A673 (cell line): ENCODE measurements at regions not wholly inside any gene's neighbourhood (a gene's known extent, or its start where the extent isn't known, plus 50 kb on each side); places are given as distances from the start of the nearest gene placed in this dataset.

Experiments used
- BruUV-seq: library from RNA; stranded (reverse); fragments of 400-500 nt; replicated peaks from 2 replicates; lab custom pipeline; 2021; lab: Mats Ljungman, UMichigan
- CTCF ChIA-PET: fragments of 300-600 bp; sonication (Branson Sonifier 250); formaldehyde crosslinking; loops from one replicate; lab custom pipeline; 2022; ENCODE audit warnings: antibody characterized with exemption; lab: Charles Lee
- POLR2A ChIA-PET: fragments of 300-600 bp; sonication (Branson Sonifier 250); formaldehyde crosslinking; loops from one replicate; lab custom pipeline; 2022; ENCODE audit warnings: antibody characterized with exemption; ENCODE audit not compliant: low non-redundant PET; lab: Charles Lee
- DNase-seq: peaks from one replicate; pipeline ENCODE4 v3.0.0-alpha.2; 2015; ENCODE audit warnings: low spot score
- H3K27ac ChIP-seq: fragments of 200-600 bp; sonication (generic); 2 replicates; pipeline ENCODE4 v1.5.1; 2016; ENCODE audit warnings: mixed run types, low read depth, mild to moderate bottlenecking, mixed read lengths, antibody characterized with exemption, low read length; ENCODE audit not compliant: poor library complexity, severe bottlenecking
- H3K27me3 ChIP-seq: fragments of 200-600 bp; sonication (generic); replicated peaks from 2 replicates; pipeline ENCODE4 v1.6.1; 2017; ENCODE audit warnings: mixed run types, low read depth, mild to moderate bottlenecking, mixed read lengths, antibody characterized with exemption, low read length; ENCODE audit not compliant: insufficient read depth, poor library complexity
- H3K36me3 ChIP-seq: fragments of 200-600 bp; sonication (generic); 2 replicates; pipeline ENCODE4 v1.6.1; 2016; ENCODE audit warnings: mixed run types, mild to moderate bottlenecking, mixed read lengths, antibody characterized with exemption, low read length; ENCODE audit not compliant: insufficient read depth, poor library complexity, severe bottlenecking
- H3K4me1 ChIP-seq: fragments of 200-600 bp; sonication (generic); 2 replicates; pipeline ENCODE4 v1.6.1; 2017; ENCODE audit warnings: mixed run types, mild to moderate bottlenecking, mixed read lengths, antibody characterized with exemption, low read length; ENCODE audit not compliant: insufficient read depth, poor library complexity, severe bottlenecking
- H3K4me3 ChIP-seq: fragments of 200-600 bp; sonication (generic); 2 replicates; pipeline ENCODE4 v1.5.1; 2016; ENCODE audit warnings: low read depth, mixed run types, mild to moderate bottlenecking, mixed read lengths, low read length; ENCODE audit not compliant: poor library complexity, severe bottlenecking
- H3K9me3 ChIP-seq: fragments of 200-600 bp; sonication (generic); 2 replicates; pipeline ENCODE4 v1.6.1; 2016; ENCODE audit warnings: mixed run types, low read depth, mild to moderate bottlenecking, mixed read lengths, antibody characterized with exemption, low read length; ENCODE audit not compliant: poor library complexity, severe bottlenecking
- CTCF ChIP-seq: fragments of 300-800, 200-600 bp; sonication (generic); conservative IDR thresholded peaks from 2 replicates; pipeline ENCODE4 v1.5.1; 2017; ENCODE audit warnings: low read depth, mild to moderate bottlenecking, antibody characterized with exemption, low read length, moderate library complexity, mixed read lengths
- EZH2 ChIP-seq: fragments of 200-600 bp; sonication (generic); IDR thresholded peaks from 2 replicates; pipeline ENCODE4 v1.6.1; 2017; ENCODE audit warnings: borderline replicate concordance, low read depth, mild to moderate bottlenecking, mixed read lengths, antibody characterized with exemption, low read length; ENCODE audit not compliant: poor library complexity, severe bottlenecking
- intact Hi-C: fragments of 100-400 bp; cut with micrococcal nuclease; formaldehyde crosslinking; loops from one replicate; pipeline ENCODE4 v1.10.0; 2022; ENCODE audit not compliant: unreplicated experiment

GRCh38 chr21:18518054-18518481, 114.5 kb upstream of the TMPRSS15 start:
- no peak overlapping the region for H3K27ac ChIP-seq
- BruUV-seq = no TSS peak
- no peak overlapping the region for H3K4me3 ChIP-seq
- no peaks in the 10 kb centered on the region for H3K4me1 ChIP-seq
- intact Hi-C loops = no loop called here
- POLR2A ChIA-PET = no interaction called here
- H3K36me3 ChIP-seq = no peaks in the 10 kb centered on the region
- no peaks in the 10 kb centered on the region for H3K27me3 ChIP-seq
- no peak for DNase-seq
- H3K9me3 ChIP-seq = no peaks in the 10 kb centered on the region
- TF ChIP-seq EZH2 = no peak
- TF ChIP-seq CTCF = no peak
- CTCF ChIA-PET = no interaction called here

GRCh38 chr21:18521204-18521603, 117.6 kb upstream of the TMPRSS15 start:
- BruUV-seq = no TSS peak
- Histone ChIP-seq H3K27ac (no peak overlapping the region), H3K36me3 (no peaks in the 10 kb centered on the region), H3K4me3 (no peak overlapping the region), H3K27me3 (no peaks in the 10 kb centered on the region), H3K4me1 (no peaks in the 10 kb centered on the region), H3K9me3 (no peaks in the 10 kb centered on the region)
- intact Hi-C loops = no loop called here
- ChIA-PET CTCF (no interaction called here), POLR2A (no interaction called here)
- no peak for DNase-seq
- TF ChIP-seq CTCF (no peak), EZH2 (no peak)

- no peak for TF ChIP-seq CTCF
- TF ChIP-seq EZH2 = no peak
- DNase-seq = no peak
- Histone ChIP-seq H3K9me3 (no peaks in the 10 kb centered on the region), H3K4me3 (no peak overlapping the region), H3K36me3 (no peaks in the 10 kb centered on the region), H3K4me1 (no peaks in the 10 kb centered on the region), H3K27me3 (no peaks in the 10 kb centered on the region), H3K27ac (no peak overlapping the region)
- ChIA-PET CTCF (no interaction called here), POLR2A (no interaction called here)
- intact Hi-C loops = no loop called here
- no TSS peak for BruUV-seq
Observed at GRCh38 chr21:18522181-18522972, 118.8 kb upstream of the TMPRSS15 start.
